Hematopoietic multipotent progenitor cell treated with erythropoietin and hydrocortisone succinate and interleukin-3 and kit ligand, for 15 days (in vitro differentiated cells): ENCODE measurements at regions not wholly inside any gene's neighbourhood (a gene's known extent, or its start where the extent isn't known, plus 50 kb on each side); places are given as distances from the start of the nearest gene placed in this dataset.
"Not testable (repeated sequence)": the region's sequence is repeated elsewhere in the genome, so short reads cannot be mapped to it uniquely, and the experiment has no call there.

Source experiments
- DNase-seq: peaks from one replicate; pipeline ENCODE4 v3.0.0-alpha.2; 2015; ENCODE audit warnings: low spot score

GRCh38 chr2:208608122-208608835, 201.7 kb downstream of the PTH2R start:
- no peak for DNase-seq

- no peak for DNase-seq
Measured at GRCh38 chr2:208609166-208609804, 202.7 kb downstream of the PTH2R start.

- DNase-seq, result not testable (repeated sequence)
Measured at GRCh38 chr2:208615675-208616074, 209.1 kb downstream of the PTH2R start.

GRCh38 chr2:208618220-208618619, 211.6 kb downstream of the PTH2R start:
- no peak for DNase-seq

GRCh38 chr2:208619993-208620392, 213.4 kb downstream of the PTH2R start:
- no peak for DNase-seq

- DNase-seq, result no peak
Measured at GRCh38 chr2:208620487-208620978, 213.9 kb downstream of the PTH2R start.

GRCh38 chr2:208627110-208627884, 220.7 kb downstream of the PTH2R start:
- no peak for DNase-seq

- DNase-seq, result peak; percentile 16
Measured at GRCh38 chr2:208627916-208628315, 221.3 kb downstream of the PTH2R start.

GRCh38 chr2:208638059-208638458, 231.5 kb downstream of the PTH2R start:
- DNase-seq, result no peak

GRCh38 chr2:208642125-208642779, 235.7 kb downstream of the PTH2R start:
- DNase-seq, result no peak

- no peak for DNase-seq
Measured at GRCh38 chr2:208643145-208643544, 236.6 kb downstream of the PTH2R start.

GRCh38 chr2:208645226-208645625, 238.6 kb downstream of the PTH2R start:
- DNase-seq, result no peak

- no peak for DNase-seq
Measured at GRCh38 chr2:208648368-208648767, 241.8 kb downstream of the PTH2R start.

GRCh38 chr2:208653383-208653782, 246.8 kb downstream of the PTH2R start:
- DNase-seq, result no peak

GRCh38 chr2:208654056-208654455, 247.5 kb downstream of the PTH2R start:
- no peak for DNase-seq

- no peak for DNase-seq
Measured at GRCh38 chr2:208657468-208657867, 250.9 kb downstream of the PTH2R start.

GRCh38 chr2:208669394-208669793, 262.8 kb downstream of the PTH2R start:
- no peak for DNase-seq

GRCh38 chr2:208671284-208671683, 264.7 kb downstream of the PTH2R start:
- DNase-seq, result no peak

- DNase-seq, result no peak
Measured at GRCh38 chr2:208671886-208672680, 265.5 kb downstream of the PTH2R start.

GRCh38 chr2:208673631-208674030, 267.0 kb downstream of the PTH2R start:
- DNase-seq, result no peak

- no peak for DNase-seq
Measured at GRCh38 chr2:208674919-208675318, 268.3 kb downstream of the PTH2R start.
